Parathyroid adenoma (tissue), 2 donors: ENCODE measurements at regions not wholly inside any gene's neighbourhood (a gene's known extent, or its start where the extent isn't known, plus 50 kb on each side); places are given as distances from the start of the nearest gene placed in this dataset.

Experiments
- H2AFZ ChIP-seq: fragments of 300-600 bp; sonication (generic); one replicate; pipeline ENCODE4 v1.7.0; 2017; ENCODE audit warnings: antibody characterized with exemption, mild to moderate bottlenecking
- H3K27ac ChIP-seq: fragments of 300-600 bp; sonication (generic); one replicate; pipeline ENCODE4 v1.7.0; 2017
- H3K27me3 ChIP-seq: fragments of 300-600 bp; sonication (generic); one replicate; pipeline ENCODE4 v1.7.0; 2017; ENCODE audit warnings: low read length; ENCODE audit not compliant: control insufficient read depth, insufficient read depth
- H3K36me3 ChIP-seq: fragments of 300-600 bp; sonication (generic); one replicate; pipeline ENCODE4 v1.7.0; 2017; ENCODE audit warnings: low read length; ENCODE audit not compliant: control insufficient read depth, insufficient read depth
- H3K4me1 ChIP-seq: fragments of 300-600 bp; sonication (generic); one replicate; pipeline ENCODE4 v1.7.0; 2017; ENCODE audit warnings: control low read depth
- H3K4me2 ChIP-seq: fragments of 300-600 bp; sonication (generic); one replicate; pipeline ENCODE4 v1.7.0; 2017; ENCODE audit warnings: low read length
- H3K4me3 ChIP-seq: fragments of 300-600 bp; sonication (generic); one replicate; pipeline ENCODE4 v1.7.0; 2017; ENCODE audit warnings: low read depth, low read length
- H3K79me2 ChIP-seq: fragments of 300-600 bp; sonication (generic); one replicate; pipeline ENCODE4 v1.7.0; 2017; ENCODE audit warnings: control low read depth
- H3K9ac ChIP-seq: fragments of 300-600 bp; sonication (generic); one replicate; pipeline ENCODE4 v1.7.0; 2017; ENCODE audit warnings: mild to moderate bottlenecking
- H3K9me3 ChIP-seq: fragments of 300-600 bp; sonication (generic); one replicate; pipeline ENCODE4 v1.7.0; 2017; ENCODE audit warnings: low read length; ENCODE audit not compliant: control insufficient read depth
- CTCF ChIP-seq: fragments of 300-600 bp; sonication (generic); IDR thresholded peaks from one replicate; pipeline ENCODE4 v1.7.0; 2017; ENCODE audit warnings: antibody characterized with exemption, mild to moderate bottlenecking
- donor health status: primary hyperparathyroidism.

GRCh38 chr4:114192854-114193253 is 213.4 kb upstream of the ARSJ start:
- Histone ChIP-seq H3K4me3 (no peak overlapping the region), H3K27me3 (no peaks in the 10 kb centered on the region), H3K4me2 (no peak overlapping the region), H3K36me3 (no peaks in the 10 kb centered on the region), H3K9me3 (no peaks in the 10 kb centered on the region), H3K27ac (no peak overlapping the region), H3K4me1 (no peaks in the 10 kb centered on the region), H2AFZ (no peak overlapping the region), H3K79me2 (no peaks in the 10 kb centered on the region), H3K9ac (no peak overlapping the region)
- TF ChIP-seq CTCF, result no peak

DNA sequence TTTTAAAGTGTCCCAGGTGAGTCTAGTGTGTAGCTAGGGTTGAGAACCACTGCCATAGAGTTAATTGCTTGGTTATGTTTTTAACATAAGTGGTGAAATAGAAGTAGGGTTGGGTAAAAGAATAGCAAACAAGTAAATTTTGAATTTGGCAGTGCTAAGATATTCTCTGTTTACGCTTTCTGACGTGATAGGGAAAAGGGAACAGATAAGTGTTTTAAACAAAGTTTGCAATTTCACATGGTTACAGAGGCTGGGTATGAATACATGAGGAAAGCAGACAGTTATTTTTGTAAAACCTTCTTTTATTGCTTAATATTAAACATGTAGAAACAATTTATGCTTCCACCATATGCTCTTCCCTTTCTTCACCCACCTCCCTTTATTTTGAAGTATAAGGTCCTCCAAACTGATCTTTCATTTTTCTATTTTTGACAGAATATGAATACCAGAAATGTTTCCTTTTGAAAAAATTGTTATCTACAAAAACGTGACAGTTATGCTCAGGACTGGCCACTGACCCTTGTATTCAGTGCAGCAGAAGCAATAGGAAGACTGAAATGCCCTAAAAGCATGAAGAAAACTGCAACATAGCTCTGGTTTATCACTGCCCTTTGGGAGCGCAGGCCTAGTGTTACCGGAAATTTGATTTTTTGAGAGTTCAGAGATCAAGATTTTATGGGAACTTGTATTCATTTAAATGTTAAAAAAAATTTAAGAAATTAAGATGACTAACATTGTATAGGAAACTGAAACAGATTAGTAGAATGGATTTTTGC is 214.4 kb upstream of the ARSJ start:
- Histone ChIP-seq H3K9ac (no peak overlapping the region), H3K9me3 (no peaks in the 10 kb centered on the region), H3K79me2 (no peaks in the 10 kb centered on the region), H3K27me3 (no peaks in the 10 kb centered on the region), H3K27ac (no peak overlapping the region), H3K4me1 (no peaks in the 10 kb centered on the region), H3K36me3 (no peaks in the 10 kb centered on the region), H3K4me3 (no peak overlapping the region), H2AFZ (no peak overlapping the region), H3K4me2 (no peak overlapping the region)
- no peak for TF ChIP-seq CTCF

DNA sequence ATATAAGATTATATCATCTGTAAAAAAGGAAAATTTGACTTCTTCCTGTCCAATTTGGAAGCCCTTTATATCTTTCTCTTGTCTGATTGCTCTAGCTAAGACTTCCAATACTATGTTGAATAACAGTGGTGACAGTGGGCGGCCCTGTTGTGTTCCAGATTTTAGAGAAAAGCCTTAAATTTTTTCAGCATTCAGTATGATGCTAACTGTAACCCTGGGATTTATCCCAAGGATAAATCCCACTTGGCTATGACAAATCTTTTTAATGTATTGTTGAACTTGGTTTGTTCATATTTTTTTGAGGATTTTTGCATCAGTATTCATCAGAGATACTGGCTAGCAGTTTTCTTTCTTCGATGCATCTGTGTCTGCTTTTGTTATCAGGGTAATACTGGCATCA is 217.2 kb upstream of the ARSJ start:
- Histone ChIP-seq H3K27ac (no peak overlapping the region), H2AFZ (no peak overlapping the region), H3K27me3 (no peaks in the 10 kb centered on the region), H3K4me3 (no peak overlapping the region), H3K36me3 (no peaks in the 10 kb centered on the region), H3K4me1 (no peaks in the 10 kb centered on the region), H3K9ac (no peak overlapping the region), H3K4me2 (no peak overlapping the region), H3K9me3 (no peaks in the 10 kb centered on the region), H3K79me2 (no peaks in the 10 kb centered on the region)
- no peak for TF ChIP-seq CTCF

- no peak for TF ChIP-seq CTCF
- Histone ChIP-seq H3K36me3 (no peaks in the 10 kb centered on the region), H3K9ac (no peak overlapping the region), H2AFZ (no peak overlapping the region), H3K27ac (no peak overlapping the region), H3K4me3 (no peak overlapping the region), H3K4me2 (no peak overlapping the region), H3K4me1 (no peaks in the 10 kb centered on the region), H3K27me3 (no peaks in the 10 kb centered on the region), H3K9me3 (no peaks in the 10 kb centered on the region), H3K79me2 (no peaks in the 10 kb centered on the region)
Observed at GRCh38 chr4:114200026-114200425, 220.6 kb upstream of the ARSJ start.

DNA sequence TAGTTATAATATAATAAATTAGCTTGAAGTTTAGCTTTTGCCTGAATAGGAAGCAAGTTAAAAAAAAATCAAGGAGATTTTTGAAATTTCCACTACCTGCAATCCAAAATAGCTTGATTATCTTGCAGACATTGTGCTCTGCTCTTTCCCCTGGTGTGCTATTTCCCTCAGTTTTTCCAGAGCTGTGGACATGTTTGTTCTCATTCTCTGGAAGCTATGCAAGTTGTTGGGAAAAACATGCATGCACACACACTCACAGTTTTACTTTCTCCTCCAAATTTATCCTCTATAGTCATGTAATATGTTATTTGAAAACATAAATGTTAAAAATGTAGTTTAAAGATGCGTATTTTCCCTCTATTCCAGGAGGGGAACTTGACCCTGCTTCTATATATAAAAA is 225.8 kb upstream of the ARSJ start:
- no peaks in the 10 kb centered on the region for H3K36me3 ChIP-seq
- H3K4me1 ChIP-seq, result no peaks in the 10 kb centered on the region
- no peak overlapping the region for H3K4me3 ChIP-seq
- H2AFZ ChIP-seq, result no peak overlapping the region
- H3K27me3 ChIP-seq, result no peaks in the 10 kb centered on the region
- no peak overlapping the region for H3K4me2 ChIP-seq
- no peak overlapping the region for H3K27ac ChIP-seq
- H3K9ac ChIP-seq, result no peak overlapping the region
- H3K9me3 ChIP-seq, result no peaks in the 10 kb centered on the region
- H3K79me2 ChIP-seq, result no peaks in the 10 kb centered on the region
- no peak for TF ChIP-seq CTCF
